GM10266 (cell line): ENCODE measurements at regions not wholly inside any gene's neighbourhood (a gene's known extent, or its start where the extent isn't known, plus 50 kb on each side); places are given as distances from the start of the nearest gene placed in this dataset.

Experiments used
- DNase-seq: peaks from one replicate; pipeline ENCODE4 v3.0.0; 2012; ENCODE audit errors: extremely low spot score
- CTCF ChIP-seq: IDR thresholded peaks from 2 replicates; pipeline ENCODE4 v1.5.1; 2012; ENCODE audit warnings: mild to moderate bottlenecking, low read depth; ENCODE audit not compliant: control insufficient read depth, insufficient read depth; ENCODE audit errors: missing control alignments

GRCh38 chr2:226600802-226601201, 198.8 kb downstream of the IRS1 start:
- no peak for DNase-seq
- no peak for TF ChIP-seq CTCF

- TF ChIP-seq CTCF: no peak
- no peak for DNase-seq
Measured at GRCh38 chr2:226600184-226600583, 199.4 kb downstream of the IRS1 start.

- DNase-seq: no peak
- TF ChIP-seq CTCF: no peak
Measured at GRCh38 chr2:226589043-226589442, 210.6 kb downstream of the IRS1 start.

GRCh38 chr2:226585130-226585561, 214.5 kb downstream of the IRS1 start:
- no peak for TF ChIP-seq CTCF
- DNase-seq: no peak

GRCh38 chr2:226584518-226585055, 215.0 kb downstream of the IRS1 start:
- DNase-seq: no peak
- no peak for TF ChIP-seq CTCF

GRCh38 chr2:226583715-226584114, 215.9 kb downstream of the IRS1 start:
- no peak for DNase-seq
- no peak for TF ChIP-seq CTCF

GRCh38 chr2:226581661-226582060, 218.0 kb downstream of the IRS1 start:
- no peak for TF ChIP-seq CTCF
- no peak for DNase-seq
